Endothelial cell of umbilical vein (primary cell): ENCODE measurements at regions not wholly inside any gene's neighbourhood (a gene's known extent, or its start where the extent isn't known, plus 50 kb on each side); places are given as distances from the start of the nearest gene placed in this dataset.

Experiments
- BruUV-seq: library from RNA; stranded (reverse); fragments of 400-500 nt; replicated peaks from 2 replicates; lab custom pipeline; 2021; lab: Mats Ljungman, UMichigan
- CTCF ChIA-PET: fragments of 300-600, 350-600 bp; sonication (Branson Sonifier 250); formaldehyde crosslinking; loops from one replicate; lab custom pipeline; 2021; ENCODE audit warnings: antibody characterized with exemption, inconsistent platforms; lab: Charles Lee
- POLR2A ChIA-PET: fragments of 300-600, 350-600 bp; sonication (Branson Sonifier 250); formaldehyde crosslinking; loops from one replicate; lab custom pipeline; 2021; ENCODE audit warnings: antibody characterized with exemption, inconsistent platforms; lab: Charles Lee
- DNase-seq: peaks from one replicate; pipeline ENCODE4 v3.0.0-alpha.2; 2011; ENCODE audit warnings: low read depth, low spot score
- FAIRE-seq: peaks from 2 replicates; lab custom pipeline; 2011; peaks lifted over from hg19 to GRCh38; lab: Jason Lieb, UNC
- H2AFZ ChIP-seq: 2 replicates; pipeline ENCODE4 v1.6.0; 2012; ENCODE audit warnings: low read depth, low read length, control low read depth, inconsistent platforms
- H3K27ac ChIP-seq: 2 replicates; pipeline ENCODE4 v1.5.1; 2011; ENCODE audit warnings: low read depth, mild to moderate bottlenecking, control low read depth, low read length, moderate library complexity; ENCODE audit not compliant: insufficient read depth
- H3K27me3 ChIP-seq, 2 experiments: 2 replicates each; pipeline versions ENCODE4 v1.6.0 to v1.6.1; 2011; ENCODE audit warnings: low read length in 2 of 2, mixed read lengths in 1 of 2; ENCODE audit not compliant: control insufficient read depth in 2 of 2, insufficient read depth in 2 of 2
- H3K36me3 ChIP-seq, 2 experiments: 2 replicates in 1 of 2; 3 replicates in 1 of 2; pipeline ENCODE4 v1.5.1; 2011; ENCODE audit warnings: low read length in 2 of 2, mild to moderate bottlenecking in 1 of 2, moderate library complexity in 1 of 2; ENCODE audit not compliant: control insufficient read depth in 2 of 2, insufficient read depth in 2 of 2; ENCODE audit errors: extremely low read depth in 1 of 2
- H3K4me1 ChIP-seq: 3 replicates; pipeline ENCODE4 v1.5.1; 2011; ENCODE audit warnings: mild to moderate bottlenecking, low read length; ENCODE audit not compliant: control insufficient read depth, insufficient read depth; ENCODE audit errors: extremely low read depth
- H3K4me2 ChIP-seq: 2 replicates; pipeline ENCODE4 v1.6.1; 2011; ENCODE audit warnings: low read length, control low read depth, mixed read lengths; ENCODE audit not compliant: insufficient read depth
- H3K4me3 ChIP-seq, 3 experiments: fragments of 200-600 bp in 1 of 3; sonication (generic), shearing (Covaris generic) in 1 of 3; replicated peaks in 1 of 3; 2 replicates each; pipeline ENCODE4 v1.5.1; 2011 to 2016; ENCODE audit warnings: control low read depth in 3 of 3, low read length in 3 of 3, mild to moderate bottlenecking in 2 of 3, inconsistent platforms in 1 of 3, low read depth in 1 of 3, moderate library complexity in 1 of 3; ENCODE audit not compliant: insufficient read depth in 1 of 3
- H3K79me2 ChIP-seq: 2 replicates; pipeline ENCODE4 v1.6.0; 2012; ENCODE audit warnings: low read length, inconsistent platforms; ENCODE audit not compliant: control insufficient read depth, insufficient read depth
- H3K9ac ChIP-seq: replicated peaks from 2 replicates; pipeline ENCODE3; 2011; ENCODE audit warnings: low read length, control low read depth; ENCODE audit not compliant: insufficient read depth; ENCODE audit errors: extremely low read depth
- H3K9me1 ChIP-seq: replicated peaks from 3 replicates; pipeline ENCODE4 v1.6.0; 2011; ENCODE audit warnings: mild to moderate bottlenecking, low read length; ENCODE audit not compliant: control insufficient read depth, insufficient read depth; ENCODE audit errors: extremely low read depth
- H3K9me3 ChIP-seq: replicated peaks from 2 replicates; pipeline ENCODE4 v1.5.1; 2012; ENCODE audit warnings: low read length, inconsistent platforms; ENCODE audit not compliant: control insufficient read depth, insufficient read depth
- H4K20me1 ChIP-seq: replicated peaks from 2 replicates; pipeline ENCODE3; 2011; ENCODE audit warnings: mild to moderate bottlenecking, low read length; ENCODE audit not compliant: control insufficient read depth, insufficient read depth; ENCODE audit errors: extremely low read depth
- CTCF ChIP-seq, 2 donors: IDR thresholded peaks; 1 replicate in 1 of 2; 2 replicates in 1 of 2; pipeline ENCODE4 v1.5.1; 2011; ENCODE audit warnings: low read length in 2 of 2, mild to moderate bottlenecking in 2 of 2, moderate library complexity in 2 of 2, control low read depth in 1 of 2, inconsistent platforms in 1 of 2, low read depth in 1 of 2; ENCODE audit not compliant: insufficient read depth in 1 of 2; ENCODE audit errors: extremely low read depth in 1 of 2
- EZH2 ChIP-seq: IDR thresholded peaks from 2 replicates; pipeline ENCODE4 v1.6.1; 2012; ENCODE audit warnings: borderline replicate concordance, low read depth, mild to moderate bottlenecking, moderate library complexity, low read length, inconsistent platforms; ENCODE audit not compliant: severe bottlenecking
- FOS ChIP-seq: IDR thresholded peaks from 2 replicates; pipeline ENCODE4 v1.6.1; 2011; ENCODE audit warnings: mild to moderate bottlenecking, low read length, moderate library complexity, borderline replicate concordance; ENCODE audit not compliant: insufficient read depth
- GATA2 ChIP-seq: IDR thresholded peaks from 2 replicates; pipeline ENCODE4 v1.7.0; 2011; ENCODE audit warnings: low read depth, mild to moderate bottlenecking, moderate library complexity, mixed read lengths, low read length; ENCODE audit not compliant: insufficient read length, insufficient read depth
- JUN ChIP-seq: IDR thresholded peaks from 2 replicates; pipeline ENCODE4 v1.6.1; 2011; ENCODE audit warnings: borderline replicate concordance, low read depth; ENCODE audit not compliant: insufficient read length, insufficient read depth
- MAX ChIP-seq: IDR thresholded peaks from 2 replicates; pipeline ENCODE4 v1.6.1; 2011; ENCODE audit not compliant: insufficient read depth, insufficient read length
- MYC ChIP-seq: IDR thresholded peaks from one replicate; pipeline ENCODE4 v1.6.1; 2011; ENCODE audit warnings: mild to moderate bottlenecking, low read depth, low read length
- POLR2A ChIP-seq: IDR thresholded peaks from 2 replicates; pipeline ENCODE4 v1.6.1; 2012; ENCODE audit warnings: low read depth, mild to moderate bottlenecking, control low read depth, low read length
- POLR2AphosphoS5 ChIP-seq: IDR thresholded peaks from 2 replicates; pipeline ENCODE4 v1.6.1; 2012; ENCODE audit warnings: low read depth, mild to moderate bottlenecking, control low read depth, low read length, moderate library complexity; ENCODE audit not compliant: insufficient read depth
- dilution Hi-C: fragments of 300-500 bp; cut with MboI; formaldehyde crosslinking; loops from one replicate; pipeline ENCODE4 v1.15.0; 2019; ENCODE audit warnings: low sequenced_read_pairs; ENCODE audit not compliant: extremely low pct_ligation_motif_present
- intact Hi-C: fragments of 100-400 bp; cut with micrococcal nuclease; formaldehyde crosslinking; loops from one replicate; pipeline ENCODE4 v1.10.0; 2022

GRCh38 chr5:25327172-25327571 is 682.4 kb upstream of the CDH10 start:
- H3K9me3 ChIP-seq = peaks cover 3% of the 10 kb centered on the region
- no peaks in the 10 kb centered on the region for H4K20me1 ChIP-seq
- ChIA-PET CTCF (no interaction called here), POLR2A (no interaction called here)
- DNase-seq (no peak), FAIRE-seq (no peak)
- no peaks in the 10 kb centered on the region for H3K4me1 ChIP-seq
- BruUV-seq = no TSS peak
- H3K79me2 ChIP-seq = no peaks in the 10 kb centered on the region
- H3K27ac ChIP-seq = no peak overlapping the region
- H3K36me3 ChIP-seq = no peaks in the 10 kb centered on the region
- H3K9ac ChIP-seq = no peak overlapping the region
- H2AFZ ChIP-seq = no peak overlapping the region
- H3K4me3 ChIP-seq = no peak overlapping the region
- intact Hi-C loops = no loop called here
- H3K4me2 ChIP-seq = no peak overlapping the region
- dilution Hi-C loops = no loop called here
- H3K9me1 ChIP-seq = no peaks in the 10 kb centered on the region
- H3K27me3 ChIP-seq = no peaks in the 10 kb centered on the region
- TF ChIP-seq JUN (no peak), EZH2 (no peak), MYC (no peak), POLR2AphosphoS5 (no peak), CTCF (IDR thresholded peaks at IDR 0.05; ENCODE audit: extremely low read depth in 1 of 2, insufficient read depth in 1 of 2, low read depth in 1 of 2, low read length in 2 of 2) (no peak), FOS (no peak), MAX (no peak), POLR2A (no peak), GATA2 (no peak)
